ENCODE measurements at regions not wholly inside any gene's neighbourhood (a gene's known extent, or its start where the extent isn't known, plus 50 kb on each side); places are given as distances from the start of the nearest gene placed in this dataset.

GRCh38 chr12:114817571-114818425 is 133.8 kb upstream of the TBX3 start:
- WGBS (ENCODE audit: insufficient coverage, low coverage, missing lambda C conversion rate), result 2% methylated on average over 26 of the region's 28 CpGs
- Histone ChIP-seq H3K79me2 (ENCODE audit: control insufficient read depth, insufficient read depth, low read length) (no peaks in the 10 kb centered on the region), H3K36me3 (ENCODE audit: control insufficient read depth, insufficient read depth, low read length) (no peaks in the 10 kb centered on the region), H2AFZ (ENCODE audit: low read depth, low read length) (no peak overlapping the region), H3K27me3 (ENCODE audit: control insufficient read depth in 2 of 2, insufficient read depth in 2 of 2, low read length in 2 of 2) (peaks cover 3 to 22% of the 10 kb centered on the region in 2 experiments; a peak in 3 of 5 replicates), H3K9me3 (replicated peaks; ENCODE audit: control insufficient read depth, insufficient read depth, low read depth, low read length) (no peaks in the 10 kb centered on the region), H3K9ac (ENCODE audit: insufficient read depth in 1 of 2, low read depth in 2 of 2, low read length in 2 of 2) (no peak overlapping the region), H3K27ac (ENCODE audit: extremely low read depth, low read depth, low read length) (no peak overlapping the region), H3K9me1 (ENCODE audit: control insufficient read depth, insufficient read depth, low read length) (no peaks in the 10 kb centered on the region), H3K4me1 (replicated peaks in 1 of 2; ENCODE audit: control insufficient read depth in 2 of 2, insufficient read depth in 2 of 2, low read length in 2 of 2) (no peaks in the 10 kb centered on the region), H3K4me3 (no peak overlapping the region), H3K4me2 (ENCODE audit: insufficient read depth, low read length) (no peak overlapping the region), H4K20me1 (replicated peaks; ENCODE audit: control insufficient read depth, insufficient read depth, low read length) (peaks cover 4% of the 10 kb centered on the region; the same call in 1 of the 2 replicates)
- DNase-seq (ENCODE audit: extremely low read depth in 1 of 4, low spot score in 3 of 4) (no peak), FAIRE-seq (no peak), ATAC-seq (no peak)
- in situ Hi-C loops (cut with MboI) (no loop called here), intact Hi-C loops (cut with micrococcal nuclease) (no loop called here)
- TF ChIP-seq SMAD4 (CRISPR knock-in tag; conservative IDR thresholded peaks at IDR 0.05) (no peak), CEBPG (CRISPR knock-in tag; IDR thresholded peaks at IDR 0.05) (no peak), CEBPG (tag; conservative IDR thresholded peaks at IDR 0.05 in 1 of 2, IDR thresholded peaks at IDR 0.05 in 1 of 2) (no peak), MIER1 (IDR thresholded peaks at IDR 0.05; ENCODE audit: low read depth) (no peak), TARDBP (IDR thresholded peaks at IDR 0.05) (no peak), ZKSCAN1 (IDR thresholded peaks at IDR 0.05; ENCODE audit: low read depth, low read length) (no peak), GTF2F1 (IDR thresholded peaks at IDR 0.05; ENCODE audit: low read depth, low read length) (no peak), SAFB (IDR thresholded peaks at IDR 0.05; ENCODE audit: borderline replicate concordance, low read depth, low read length) (no peak), ZNF561 (CRISPR knock-in tag; conservative IDR thresholded peaks at IDR 0.05) (no peak), RCOR1 (IDR thresholded peaks at IDR 0.05; ENCODE audit: borderline replicate concordance in 1 of 2, low read depth in 2 of 2, low read length in 2 of 2) (no peak), NR3C1 (CRISPR knock-in tag; IDR thresholded peaks at IDR 0.05) (no peak), ARID3B (CRISPR knock-in tag; IDR thresholded peaks at IDR 0.05; ENCODE audit: borderline replicate concordance) (no peak), SIX5 (IDR thresholded peaks at IDR 0.05; ENCODE audit: borderline replicate concordance in 1 of 2, insufficient read depth in 1 of 2, low read depth in 1 of 2, low read length in 2 of 2) (no peak), PRMT5 (CRISPR knock-in tag; IDR thresholded peaks at IDR 0.05) (no peak), KLF6 (CRISPR knock-in tag; IDR thresholded peaks at IDR 0.05; ENCODE audit: borderline replicate concordance) (no peak), CBFA2T2 (conservative IDR thresholded peaks at IDR 0.05) (no peak), POLR3G (IDR thresholded peaks at IDR 0.05; ENCODE audit: extremely low read depth, insufficient read length, insufficient replicate concordance) (no peak), IRF2 (CRISPR knock-in tag; IDR thresholded peaks at IDR 0.05) (no peak)
- TF ChIP-seq, protein P1, sequence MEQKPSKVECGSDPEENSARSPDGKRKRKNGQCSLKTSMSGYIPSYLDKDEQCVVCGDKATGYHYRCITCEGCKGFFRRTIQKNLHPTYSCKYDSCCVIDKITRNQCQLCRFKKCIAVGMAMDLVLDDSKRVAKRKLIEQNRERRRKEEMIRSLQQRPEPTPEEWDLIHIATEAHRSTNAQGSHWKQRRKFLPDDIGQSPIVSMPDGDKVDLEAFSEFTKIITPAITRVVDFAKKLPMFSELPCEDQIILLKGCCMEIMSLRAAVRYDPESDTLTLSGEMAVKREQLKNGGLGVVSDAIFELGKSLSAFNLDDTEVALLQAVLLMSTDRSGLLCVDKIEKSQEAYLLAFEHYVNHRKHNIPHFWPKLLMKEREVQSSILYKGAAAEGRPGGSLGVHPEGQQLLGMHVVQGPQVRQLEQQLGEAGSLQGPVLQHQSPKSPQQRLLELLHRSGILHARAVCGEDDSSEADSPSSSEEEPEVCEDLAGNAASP (IDR thresholded peaks at IDR 0.05), result no peak
- BruUV-seq (replicated peaks), result no TSS peak
- POLR2A ChIA-PET, result no interaction called here
- CTCF ChIA-PET (ENCODE audit: low intra/inter-chr PET ratio), result no interaction called here

All from K562 (cell line).